Gastroesophageal sphincter (tissue), 4 donors: ENCODE measurements at regions not wholly inside any gene's neighbourhood (a gene's known extent, or its start where the extent isn't known, plus 50 kb on each side); places are given as distances from the start of the nearest gene placed in this dataset.
"Not testable (repeated sequence)": the region's sequence is repeated elsewhere in the genome, so short reads cannot be mapped to it uniquely, and the experiment has no call there.

Experiments used
- ATAC-seq: fragments of 150-250 bp; one replicate; pipeline ENCODE4 v1.9.1; 2016; ENCODE audit warnings: mild to moderate bottlenecking, moderate library complexity
- H3K27ac ChIP-seq, 4 donors: fragments of 200-600 bp; sonication (generic) in 3 of 4; 1 replicate in 3 of 4; 2 replicates in 1 of 4; pipeline ENCODE4 v1.5.1; 2016 to 2019
- H3K27me3 ChIP-seq: fragments of 200-600 bp; sonication (generic); one replicate; pipeline ENCODE4 v1.5.1; 2019
- H3K36me3 ChIP-seq, 2 donors: fragments of 200-600 bp; sonication (generic); one replicate each; pipeline ENCODE4 v1.5.1; 2019; ENCODE audit warnings: control low read depth in 1 of 2
- H3K4me1 ChIP-seq, 3 donors: fragments of 200-600 bp; sonication (generic); 1 replicate in 2 of 3; 2 replicates in 1 of 3; pipeline ENCODE4 v1.5.1; 2016 to 2019; ENCODE audit warnings: control low read depth in 2 of 3
- H3K4me3 ChIP-seq, 2 donors: fragments of 200-600 bp; sonication (generic); one replicate each; pipeline ENCODE4 v1.5.1; 2019; ENCODE audit warnings: mild to moderate bottlenecking in 1 of 2, moderate library complexity in 1 of 2
- H3K9me3 ChIP-seq, 3 donors: fragments of 200-600 bp; sonication (generic); one replicate each; pipeline ENCODE4 v1.5.1; 2017 to 2019; ENCODE audit warnings: control low read depth in 2 of 3
- CTCF ChIP-seq, 4 experiments: fragments of 200-600 bp in 2 of 4; fragments of 450-650 bp in 2 of 4; sonication (generic) in 1 of 4; IDR thresholded peaks; one replicate each; pipeline ENCODE4 v1.5.1; 2017 to 2019; ENCODE audit warnings: antibody characterized with exemption in 4 of 4, mild to moderate bottlenecking in 2 of 4, moderate library complexity in 2 of 4
- EP300 ChIP-seq: sonication (generic); formaldehyde crosslinking; IDR thresholded peaks from one replicate; pipeline ENCODE4 v1.6.1; 2017; ENCODE audit warnings: antibody characterized with exemption, mild to moderate bottlenecking
- POLR2A ChIP-seq, 2 donors: fragments of 450-650 bp; IDR thresholded peaks; one replicate each; pipeline ENCODE4 v1.6.1; 2017; ENCODE audit warnings: antibody characterized with exemption in 2 of 2, mild to moderate bottlenecking in 2 of 2, moderate library complexity in 1 of 2
- POLR2AphosphoS5 ChIP-seq: sonication (generic); formaldehyde crosslinking; IDR thresholded peaks from one replicate; pipeline ENCODE4 v1.6.1; 2017; ENCODE audit warnings: antibody characterized with exemption
- WGBS, 2 donors: methylation state at CpG; one replicate each; pipeline ENCODE4 v1.1.5; 2018; ENCODE audit warnings: low coverage in 1 of 2; 5-methylcytosine and 5-hydroxymethylcytosine counted together

- no peak for ATAC-seq
- no peaks in the 10 kb centered on the region for H3K36me3 ChIP-seq
- H3K27ac ChIP-seq, result no peak overlapping the region
- H3K9me3 ChIP-seq, result no peaks in the 10 kb centered on the region
- H3K4me1 ChIP-seq, result no peaks in the 10 kb centered on the region
- TF ChIP-seq POLR2A (IDR thresholded peaks at IDR 0.05) (no peak), EP300 (no peak), CTCF (IDR thresholded peaks at IDR 0.05) (no peak), POLR2AphosphoS5 (no peak)
- WGBS, 2 donors, result 17 to 41% methylated on average over 2 of the region's 2 CpGs
- H3K27me3 ChIP-seq, result no peaks in the 10 kb centered on the region
- H3K4me3 ChIP-seq, result no peak overlapping the region
Measured at GRCh38 chr9:75500479-75500878, 390.0 kb upstream of the PCSK5 start.

GRCh38 chr9:75500940-75501339 is 389.5 kb upstream of the PCSK5 start:
- H3K9me3 ChIP-seq, H3K27ac ChIP-seq, H3K4me1 ChIP-seq, ATAC-seq, H3K4me3 ChIP-seq, H3K27me3 ChIP-seq, H3K36me3 ChIP-seq: not testable (repeated sequence)
- 69 to 82% methylated on average over 3 of the region's 3 CpGs for WGBS, 2 donors

- H3K4me1 ChIP-seq, result no peaks in the 10 kb centered on the region
- H3K36me3 ChIP-seq, result no peaks in the 10 kb centered on the region
- H3K27me3 ChIP-seq, result no peaks in the 10 kb centered on the region
- TF ChIP-seq CTCF (IDR thresholded peaks at IDR 0.05) (no peak), POLR2AphosphoS5 (no peak), POLR2A (IDR thresholded peaks at IDR 0.05) (no peak), EP300 (no peak)
- no peak for ATAC-seq
- no peak overlapping the region for H3K4me3 ChIP-seq
- no peak overlapping the region for H3K27ac ChIP-seq
- H3K9me3 ChIP-seq, result peaks cover 0 to 14% (median 0%) of the 10 kb centered on the region in 3 donors
Measured at GRCh38 chr9:75504721-75505120, 385.8 kb upstream of the PCSK5 start.

GRCh38 chr9:75505654-75506053 is 384.8 kb upstream of the PCSK5 start:
- no peak for ATAC-seq
- Histone ChIP-seq H3K9me3 (peaks cover 0 to 14% (median 0%) of the 10 kb centered on the region in 3 donors), H3K27me3 (no peaks in the 10 kb centered on the region), H3K27ac (no peak overlapping the region), H3K36me3 (no peaks in the 10 kb centered on the region), H3K4me1 (no peaks in the 10 kb centered on the region), H3K4me3 (no peak overlapping the region)
- no peak for TF ChIP-seq POLR2AphosphoS5
- no peak for TF ChIP-seq CTCF (IDR thresholded peaks at IDR 0.05)
- no peak for TF ChIP-seq EP300
- no peak for TF ChIP-seq POLR2A (IDR thresholded peaks at IDR 0.05)

GRCh38 chr9:75529463-75529862 is 361.0 kb upstream of the PCSK5 start:
- H3K36me3 ChIP-seq, result no peaks in the 10 kb centered on the region
- H3K27me3 ChIP-seq, result no peaks in the 10 kb centered on the region
- ATAC-seq, result no peak
- no peak overlapping the region for H3K27ac ChIP-seq
- no peak overlapping the region for H3K4me3 ChIP-seq
- TF ChIP-seq POLR2AphosphoS5 (no peak), CTCF (IDR thresholded peaks at IDR 0.05) (no peak), EP300 (no peak)
- H3K9me3 ChIP-seq, result no peaks in the 10 kb centered on the region
- peaks cover 0 to 9% (median 0%) of the 10 kb centered on the region in 3 donors for H3K4me1 ChIP-seq

GRCh38 chr9:75531588-75531987 is 358.9 kb upstream of the PCSK5 start:
- TF ChIP-seq POLR2AphosphoS5 (no peak), CTCF (IDR thresholded peaks at IDR 0.05) (no peak), POLR2A (IDR thresholded peaks at IDR 0.05) (no peak), EP300 (no peak)
- 52 to 94% methylated on average over 2 of the region's 2 CpGs for WGBS, 2 donors
- no peak for ATAC-seq
- Histone ChIP-seq H3K27ac (no peak overlapping the region), H3K4me3 (no peak overlapping the region), H3K9me3 (no peaks in the 10 kb centered on the region), H3K36me3 (no peaks in the 10 kb centered on the region), H3K27me3 (no peaks in the 10 kb centered on the region), H3K4me1 (peaks cover 0 to 9% (median 0%) of the 10 kb centered on the region in 3 donors)
